Ishikawa (cell line): ENCODE measurements at regions not wholly inside any gene's neighbourhood (a gene's known extent, or its start where the extent isn't known, plus 50 kb on each side); places are given as distances from the start of the nearest gene placed in this dataset.

ENCODE experiments used
- CEBPB ChIP-seq: IDR thresholded peaks from 2 replicates; pipeline ENCODE4 v1.6.1; 2012
- CREB1 ChIP-seq: IDR thresholded peaks from 2 replicates; pipeline ENCODE4 v1.6.1; 2012; ENCODE audit warnings: low read depth
- EGR1 ChIP-seq: IDR thresholded peaks from 2 replicates; pipeline ENCODE4 v1.6.1; 2012
- EP300 ChIP-seq: IDR thresholded peaks from 2 replicates; pipeline ENCODE4 v1.6.1; 2012; ENCODE audit warnings: borderline replicate concordance
- FOXM1 ChIP-seq: IDR thresholded peaks from 2 replicates; pipeline ENCODE4 v1.6.1; 2012; ENCODE audit warnings: low read depth, borderline replicate concordance
- MAX ChIP-seq: IDR thresholded peaks from 2 replicates; pipeline ENCODE4 v1.6.1; 2012
- NFIC ChIP-seq: IDR thresholded peaks from 2 replicates; pipeline ENCODE4 v1.6.1; 2012
- RAD21 ChIP-seq: IDR thresholded peaks from 2 replicates; pipeline ENCODE4 v1.6.1; 2012; ENCODE audit warnings: low read depth
- REST ChIP-seq: IDR thresholded peaks from 2 replicates; pipeline ENCODE4 v1.6.1; 2012; ENCODE audit warnings: low read depth, mild to moderate bottlenecking
- TAF1 ChIP-seq: IDR thresholded peaks from 2 replicates; pipeline ENCODE4 v1.6.1; 2012; ENCODE audit warnings: low read depth, mild to moderate bottlenecking
- TCF12 ChIP-seq: IDR thresholded peaks from 2 replicates; pipeline ENCODE4 v1.6.1; 2012; ENCODE audit warnings: low read depth
- TEAD4 ChIP-seq: IDR thresholded peaks from 2 replicates; pipeline ENCODE4 v1.6.1; 2012
- USF1 ChIP-seq: IDR thresholded peaks from 2 replicates; pipeline ENCODE4 v1.6.1; 2012
- YY1 ChIP-seq: IDR thresholded peaks from 2 replicates; pipeline ENCODE4 v1.6.1; 2012; ENCODE audit warnings: low read depth
- ZBTB7A ChIP-seq: IDR thresholded peaks from 2 replicates; pipeline ENCODE4 v1.6.1; 2012; ENCODE audit warnings: low read depth

- TF ChIP-seq REST (no peak), TAF1 (no peak), RAD21 (no peak)
These were observed 98.5 kb upstream of the DOCK10 start for GRCh38 chr2:225140723-225141122.

GRCh38 chr2:225137971-225138370 is 95.7 kb upstream of the DOCK10 start:
- TF ChIP-seq NFIC, result no peak

- TF ChIP-seq RAD21, result no peak
- TF ChIP-seq CREB1, result no peak
- TF ChIP-seq EP300, result no peak
- no peak for TF ChIP-seq EGR1
- no peak for TF ChIP-seq USF1
- no peak for TF ChIP-seq TEAD4
- TF ChIP-seq CEBPB, result no peak
- no peak for TF ChIP-seq REST
- no peak for TF ChIP-seq NFIC
- TF ChIP-seq YY1, result no peak
- TF ChIP-seq ZBTB7A, result no peak
- TF ChIP-seq MAX, result no peak
- TF ChIP-seq TCF12, result no peak
- no peak for TF ChIP-seq TAF1
- no peak for TF ChIP-seq FOXM1
These were observed 94.3 kb upstream of the DOCK10 start for GRCh38 chr2:225136552-225136951.

- no peak for TF ChIP-seq TEAD4
- no peak for TF ChIP-seq FOXM1
- TF ChIP-seq TAF1, result no peak
- no peak for TF ChIP-seq REST
- no peak for TF ChIP-seq TCF12
- no peak for TF ChIP-seq EP300
- TF ChIP-seq EGR1, result no peak
These were observed 89.6 kb upstream of the DOCK10 start for GRCh38 chr2:225131898-225132297.

GRCh38 chr2:225130093-225130492 is 87.8 kb upstream of the DOCK10 start:
- no peak for TF ChIP-seq FOXM1
- no peak for TF ChIP-seq MAX
- TF ChIP-seq REST, result no peak
- TF ChIP-seq EP300, result no peak
- TF ChIP-seq CEBPB, result no peak
- TF ChIP-seq YY1, result no peak
- no peak for TF ChIP-seq TEAD4
- TF ChIP-seq EGR1, result no peak
- no peak for TF ChIP-seq NFIC
- no peak for TF ChIP-seq CREB1
- TF ChIP-seq RAD21, result no peak
- TF ChIP-seq TCF12, result no peak
